ENCODE measurements at regions not wholly inside any gene's neighbourhood (a gene's known extent, or its start where the extent isn't known, plus 50 kb on each side); places are given as distances from the start of the nearest gene placed in this dataset.

- no peak for DNase-seq (ENCODE audit: low read depth)
- H3K4me3 ChIP-seq (ENCODE audit: low read depth, low read length): no peak overlapping the region
Measured at GRCh38 chr1:81702079-81702715, 98.5 kb upstream of the ADGRL2 start.

GRCh38 chr1:81700728-81701470 is 99.8 kb upstream of the ADGRL2 start:
- no peak overlapping the region for H3K4me3 ChIP-seq (ENCODE audit: low read depth, low read length)
- no peak for DNase-seq (ENCODE audit: low read depth)

DNA sequence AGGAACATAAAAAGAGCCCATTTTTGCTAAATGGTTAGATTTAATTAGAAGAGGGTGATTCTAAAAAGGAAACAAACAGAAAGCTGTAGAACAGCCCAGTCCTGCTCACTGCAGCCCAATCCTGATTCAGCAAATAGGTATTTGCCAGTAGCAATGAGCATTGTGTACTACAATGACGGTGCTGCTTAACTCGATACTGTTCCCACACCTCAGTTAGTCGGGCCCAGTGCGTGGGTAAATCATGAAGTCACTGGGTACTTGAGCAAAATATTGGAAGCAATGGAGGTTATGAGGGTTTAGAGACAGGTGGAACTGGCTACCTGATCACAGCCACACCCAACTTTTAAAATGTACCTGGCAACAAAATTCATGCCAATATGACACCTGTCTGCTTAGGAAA is 101.5 kb upstream of the ADGRL2 start:
- no peak overlapping the region for H3K4me3 ChIP-seq (ENCODE audit: low read depth, low read length)
- DNase-seq (ENCODE audit: low read depth): peak; percentile 82

GRCh38 chr1:81695741-81696140 is 105.0 kb upstream of the ADGRL2 start:
- H3K4me3 ChIP-seq (ENCODE audit: low read depth, low read length): no peak overlapping the region
- peak; percentile 70 for DNase-seq (ENCODE audit: low read depth)

GRCh38 chr1:81693316-81693715 is 107.4 kb upstream of the ADGRL2 start:
- DNase-seq (ENCODE audit: low read depth): no peak
- no peak overlapping the region for H3K4me3 ChIP-seq (ENCODE audit: low read depth, low read length)

DNA sequence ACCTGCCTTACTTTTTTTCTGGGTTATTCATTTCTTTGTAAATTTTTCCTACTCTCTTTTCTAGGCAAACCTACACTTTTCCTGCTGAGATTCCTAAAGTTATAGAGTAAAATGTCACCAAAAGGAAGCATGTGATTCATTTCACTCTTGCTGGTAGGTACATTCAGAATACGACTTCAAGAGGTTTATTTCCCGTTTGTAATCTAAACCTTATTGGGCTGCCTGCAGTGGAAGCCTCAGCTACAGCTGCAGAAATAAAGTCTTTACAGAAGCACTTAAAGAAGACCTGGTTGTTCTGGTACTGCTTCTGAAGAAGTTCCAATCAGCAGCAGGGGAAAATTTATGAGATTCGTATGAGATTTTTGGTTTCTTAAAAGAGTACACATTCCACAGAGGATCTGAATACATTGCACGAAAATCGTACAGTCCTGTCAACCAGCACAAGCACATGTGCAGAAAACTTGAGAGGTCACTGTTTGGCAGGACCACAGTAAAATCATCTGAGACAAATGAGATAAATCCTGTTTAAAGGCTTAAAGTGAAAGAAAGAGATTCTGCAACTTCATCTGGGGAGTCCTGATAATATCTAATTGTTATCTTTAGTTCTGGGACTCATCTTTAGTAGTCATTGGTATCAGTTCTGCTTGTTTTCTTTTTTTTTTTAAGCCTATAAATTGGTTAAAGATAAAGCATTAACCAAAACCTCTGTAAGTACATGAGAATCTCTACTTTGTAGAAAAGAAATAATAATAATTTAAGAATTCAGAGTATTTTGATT is 109.9 kb upstream of the ADGRL2 start:
- DNase-seq (ENCODE audit: low read depth): no peak
- no peak overlapping the region for H3K4me3 ChIP-seq (ENCODE audit: low read depth, low read length)

- no peak overlapping the region for H3K4me3 ChIP-seq (ENCODE audit: low read depth, low read length)
- DNase-seq (ENCODE audit: low read depth): peak; percentile 77
Measured at GRCh38 chr1:81689531-81689941, 111.2 kb upstream of the ADGRL2 start.

- DNase-seq (ENCODE audit: low read depth): no peak
- H3K4me3 ChIP-seq (ENCODE audit: low read depth, low read length): no peak overlapping the region
Measured at GRCh38 chr1:81682490-81682889, 118.2 kb upstream of the ADGRL2 start.

GRCh38 chr1:81681601-81682266 is 119.0 kb upstream of the ADGRL2 start:
- H3K4me3 ChIP-seq (ENCODE audit: low read depth, low read length): no peak overlapping the region
- no peak for DNase-seq (ENCODE audit: low read depth)

DNA sequence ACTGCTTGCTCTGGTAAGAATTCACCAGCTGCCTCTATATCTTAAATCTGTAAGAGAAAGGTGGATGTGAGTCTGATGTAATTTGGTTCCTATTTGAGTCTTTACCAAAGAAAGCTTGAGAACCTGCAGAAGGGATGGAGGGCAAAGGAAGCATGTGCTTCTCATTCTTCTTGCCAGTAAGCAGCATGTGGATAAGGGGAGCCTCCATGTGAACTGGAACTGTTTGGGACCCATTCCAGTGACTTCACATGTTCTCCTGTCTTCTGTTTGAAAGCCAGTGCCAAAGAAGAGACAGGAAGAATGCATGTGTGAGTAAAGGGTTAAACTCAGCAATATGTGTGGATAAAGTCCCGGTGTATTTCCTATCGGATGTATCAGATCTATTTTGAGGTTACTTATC is 119.6 kb upstream of the ADGRL2 start:
- no peak overlapping the region for H3K4me3 ChIP-seq (ENCODE audit: low read depth, low read length)
- no peak for DNase-seq (ENCODE audit: low read depth)

DNA sequence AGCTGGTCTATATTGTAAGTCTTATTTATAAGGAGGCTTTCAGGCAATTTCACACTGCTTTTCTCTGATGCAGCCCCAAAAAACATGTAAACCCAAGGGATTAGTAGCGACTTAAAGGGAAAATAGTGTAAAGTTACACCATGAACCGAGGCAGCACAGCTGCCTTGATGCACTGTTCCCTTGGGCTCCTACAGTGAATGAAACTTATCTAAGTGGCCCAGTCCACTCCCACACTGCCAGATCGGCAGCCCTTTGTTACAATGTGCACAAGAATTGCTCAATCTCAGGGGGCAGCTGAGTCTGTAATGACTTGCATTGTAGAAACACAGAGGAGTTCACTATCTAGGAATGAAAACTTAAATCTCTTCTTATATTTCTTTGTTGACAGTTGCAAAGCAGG is 120.8 kb upstream of the ADGRL2 start:
- DNase-seq (ENCODE audit: low read depth): peak; percentile 75
- H3K4me3 ChIP-seq (ENCODE audit: low read depth, low read length): no peak overlapping the region

GRCh38 chr1:81678779-81679178 is 122.0 kb upstream of the ADGRL2 start:
- no peak for DNase-seq (ENCODE audit: low read depth)
- no peak overlapping the region for H3K4me3 ChIP-seq (ENCODE audit: low read depth, low read length)

DNA sequence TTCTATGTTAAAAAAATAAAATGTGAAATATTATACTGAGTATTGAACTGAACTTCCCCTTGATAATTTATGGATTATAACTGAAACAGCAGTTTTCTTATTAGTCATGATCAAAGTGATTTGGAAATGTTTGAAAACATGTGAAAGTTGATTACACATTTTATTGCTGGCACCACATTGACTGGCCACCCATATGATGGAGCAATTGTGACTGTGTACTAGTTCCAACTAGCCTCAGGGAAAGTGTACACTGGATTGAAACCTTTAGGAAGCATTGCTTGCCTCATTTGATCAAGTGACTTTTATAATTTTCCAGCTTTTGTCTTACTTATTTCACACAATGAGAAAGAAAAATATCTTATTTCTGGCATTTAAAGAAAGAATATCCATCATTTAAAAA is 128.0 kb upstream of the ADGRL2 start:
- no peak overlapping the region for H3K4me3 ChIP-seq (ENCODE audit: low read depth, low read length)

DNA sequence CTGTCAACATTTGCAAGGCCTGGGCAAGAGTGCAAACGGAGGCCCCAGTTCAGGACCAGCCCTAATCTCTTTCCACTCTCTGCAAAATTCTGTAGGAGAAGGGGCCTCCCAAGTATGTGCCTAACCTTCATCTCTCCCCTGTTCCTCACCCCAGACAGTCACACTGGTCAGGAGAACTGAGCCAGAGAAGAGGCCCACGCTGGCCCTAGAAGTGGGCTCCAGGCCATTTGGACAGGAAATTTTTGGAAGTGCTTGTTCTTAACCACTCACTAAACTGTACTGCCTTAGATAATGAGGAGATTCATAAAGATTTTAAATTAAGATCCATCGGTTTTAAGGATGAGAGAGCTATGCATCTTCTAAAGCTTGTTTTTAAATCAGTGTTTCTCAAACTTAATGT is 129.7 kb upstream of the ADGRL2 start:
- DNase-seq (ENCODE audit: low read depth): no peak
- H3K4me3 ChIP-seq (ENCODE audit: low read depth, low read length): no peak overlapping the region

More for the DNA sequence above, 128.0 kb upstream of the ADGRL2 start:
- DNase-seq (ENCODE audit: low read depth): no peak

- DNase-seq (ENCODE audit: low read depth): peak; percentile 96
- H3K4me3 ChIP-seq (ENCODE audit: low read depth, low read length): no peak overlapping the region
Measured at GRCh38 chr1:81670286-81670685, 130.4 kb upstream of the ADGRL2 start.

- DNase-seq (ENCODE audit: low read depth): no peak
- H3K4me3 ChIP-seq (ENCODE audit: low read depth, low read length): no peak overlapping the region
Measured at GRCh38 chr1:81666586-81666985, 134.1 kb upstream of the ADGRL2 start.

DNA sequence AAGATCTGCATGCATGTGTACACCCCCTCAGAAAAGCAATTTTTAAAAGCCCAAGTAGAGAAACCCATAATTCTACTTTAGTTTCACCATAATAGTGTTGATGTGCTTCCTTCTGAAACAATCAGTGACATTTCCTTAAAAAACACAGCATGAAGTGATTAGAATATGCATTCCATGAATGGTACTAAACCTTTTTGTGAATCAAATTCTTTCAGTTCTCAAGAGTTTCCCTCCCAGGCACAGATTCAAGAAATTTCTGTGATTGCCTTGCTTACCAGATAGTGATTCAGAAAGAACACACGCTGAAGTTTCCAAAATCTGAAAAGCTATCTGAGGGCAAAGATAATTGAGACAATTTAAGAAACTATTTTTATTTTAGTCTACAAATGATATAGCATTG is 136.4 kb upstream of the ADGRL2 start:
- H3K4me3 ChIP-seq (ENCODE audit: low read depth, low read length): no peak overlapping the region
- DNase-seq (ENCODE audit: low read depth): no peak

DNA sequence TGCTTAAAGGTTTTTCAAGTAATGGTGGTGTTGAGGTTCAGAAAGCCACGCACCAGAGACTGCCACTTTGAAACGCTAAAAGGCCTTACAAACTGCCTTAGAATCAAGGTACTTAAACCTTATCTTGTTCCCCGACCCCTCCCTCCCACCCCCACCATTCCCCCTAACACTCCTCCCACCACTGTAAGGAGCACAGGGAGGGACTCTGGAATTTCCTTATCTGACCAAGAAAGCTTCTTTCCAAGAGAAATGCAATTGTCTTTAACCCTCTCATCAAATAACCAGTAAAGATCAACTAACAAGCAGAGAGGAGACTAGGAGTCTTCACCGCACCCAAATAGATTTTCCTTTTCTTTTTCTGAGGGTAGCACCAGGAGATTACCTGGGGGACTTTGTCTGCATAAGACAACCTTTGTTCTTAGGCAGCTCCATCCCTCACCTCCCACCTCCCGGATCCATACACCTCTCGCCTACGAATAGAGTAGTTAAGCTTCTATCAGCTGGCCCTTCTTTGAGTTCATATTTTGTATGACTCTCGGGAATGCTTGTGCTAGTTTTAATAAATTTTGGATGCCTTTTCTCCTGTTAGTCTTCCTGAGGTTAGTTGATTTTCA is 137.7 kb upstream of the ADGRL2 start:
- no peak overlapping the region for H3K4me3 ChIP-seq (ENCODE audit: low read depth, low read length)
- no peak for DNase-seq (ENCODE audit: low read depth)

GRCh38 chr1:81660286-81660685 is 140.4 kb upstream of the ADGRL2 start:
- no peak overlapping the region for H3K4me3 ChIP-seq (ENCODE audit: low read depth, low read length)
- DNase-seq (ENCODE audit: low read depth): peak; percentile 24

- no peak for DNase-seq (ENCODE audit: low read depth)
- no peak overlapping the region for H3K4me3 ChIP-seq (ENCODE audit: low read depth, low read length)
Measured at GRCh38 chr1:81654657-81655056, 146.1 kb upstream of the ADGRL2 start.

Data from skeletal muscle cell (primary cell).